G401 (cell line): ENCODE measurements at regions not wholly inside any gene's neighbourhood (a gene's known extent, or its start where the extent isn't known, plus 50 kb on each side); places are given as distances from the start of the nearest gene placed in this dataset.

Experiments used
- DNase-seq: peaks from one replicate; pipeline ENCODE4 v3.0.0-alpha.2; 2015; ENCODE audit warnings: low spot score
- in situ Hi-C: cut with HindIII; loops from 2 replicates; pipeline ENCODE4 v1.10.0; 2016; ENCODE audit warnings: low sequenced_read_pairs, mixed read lengths

DNA sequence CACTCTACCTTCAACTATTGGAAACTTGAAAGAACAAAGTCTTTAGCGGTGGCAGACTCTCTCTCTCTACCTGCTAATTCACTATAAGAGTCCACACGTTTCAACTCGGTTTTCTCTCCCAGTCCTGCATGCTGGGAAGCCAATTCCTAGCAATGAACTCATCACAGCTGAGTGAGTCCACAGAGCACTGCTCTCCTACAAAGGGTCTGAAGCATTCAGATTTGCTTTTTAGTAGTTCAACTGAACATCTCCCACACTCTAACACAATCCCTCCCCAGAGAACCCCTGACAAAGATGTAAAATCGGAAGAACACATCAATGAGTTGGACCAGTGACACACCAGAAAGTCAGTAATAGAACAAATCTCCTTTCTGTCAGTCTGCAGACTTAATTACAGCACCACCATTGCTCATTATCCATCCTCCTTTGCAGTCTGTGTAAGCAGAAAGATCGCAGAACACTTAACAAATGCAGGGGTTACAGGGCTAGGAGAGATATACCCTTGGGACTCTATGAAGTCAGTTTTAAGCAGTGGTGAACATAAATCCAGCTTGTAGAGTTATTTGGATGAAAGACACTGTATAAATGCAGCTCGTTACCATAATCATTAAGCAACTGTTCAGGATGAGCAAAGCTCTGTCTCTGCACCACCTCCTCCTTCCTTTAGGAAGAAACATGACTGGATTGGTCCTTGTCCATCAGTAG, 353.4 kb upstream of the GRIA1 start:
- in situ Hi-C loops, result no loop called here

GRCh38 chr5:153147891-153148623, 342.4 kb upstream of the GRIA1 start:
- in situ Hi-C loops, result no loop called here
- DNase-seq, result peak; percentile 27

More for the DNA sequence above, 353.4 kb upstream of the GRIA1 start:
- no peak for DNase-seq

- DNase-seq, result no peak
- in situ Hi-C loops, result no loop called here
Observed at GRCh38 chr5:153148624-153148976, 341.9 kb upstream of the GRIA1 start.

DNA sequence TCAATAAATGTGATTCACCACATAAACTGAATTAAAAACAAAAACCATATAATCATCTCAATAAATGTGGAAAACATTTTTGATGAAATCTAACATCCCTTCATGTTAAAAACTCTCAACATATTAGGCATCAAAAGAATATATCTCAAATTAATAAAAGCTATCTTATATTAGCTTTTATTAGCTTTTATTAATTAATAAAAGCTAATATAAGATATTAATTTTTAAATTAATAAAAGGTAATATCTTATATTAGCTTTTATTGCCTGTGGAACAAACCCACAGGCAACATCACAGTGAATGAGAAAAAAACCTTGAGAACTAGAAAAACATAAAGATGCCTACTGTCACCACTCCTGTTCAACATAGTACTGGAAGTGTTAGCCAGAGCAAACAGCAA, 338.9 kb upstream of the GRIA1 start:
- no peak for DNase-seq
- in situ Hi-C loops, result no loop called here

DNA sequence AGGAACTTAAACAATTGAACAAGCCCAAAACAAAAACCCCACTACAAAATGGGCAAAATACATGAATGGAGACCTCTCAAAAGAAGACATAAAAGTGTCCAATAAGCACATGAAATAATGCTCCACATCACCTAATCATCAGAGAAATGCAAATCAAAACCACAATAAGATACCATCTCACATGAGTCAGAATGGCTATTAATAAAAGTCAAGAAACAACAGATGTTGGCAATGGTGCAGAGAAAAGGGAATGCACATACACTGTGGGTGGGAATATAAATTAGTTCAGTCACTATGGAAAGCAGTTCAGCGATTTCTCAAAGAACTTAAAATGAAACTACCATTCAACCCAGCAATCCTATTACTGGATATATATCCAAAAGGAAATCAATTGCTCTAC, 337.4 kb upstream of the GRIA1 start:
- DNase-seq, result no peak
- in situ Hi-C loops, result no loop called here

DNA sequence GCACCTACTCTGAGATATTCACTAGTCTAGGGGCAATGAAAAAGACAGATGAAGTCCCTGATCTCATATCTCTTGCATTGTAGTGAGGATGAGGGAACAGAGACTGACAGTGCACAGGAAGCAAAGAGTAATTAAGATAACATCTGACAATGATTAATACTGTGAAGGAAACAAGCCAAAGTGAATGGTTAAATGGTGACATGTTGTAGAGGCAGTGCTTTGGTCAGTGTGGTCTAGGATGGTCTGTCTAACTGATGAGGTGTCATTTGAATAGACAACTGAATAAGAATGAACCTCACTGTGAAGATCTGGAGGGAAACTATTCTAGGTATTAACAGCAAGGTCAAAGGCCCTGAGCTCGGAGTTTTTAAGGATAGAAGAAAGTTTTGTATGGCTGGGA, 333.3 kb upstream of the GRIA1 start:
- in situ Hi-C loops, result no loop called here
- DNase-seq, result no peak

DNA sequence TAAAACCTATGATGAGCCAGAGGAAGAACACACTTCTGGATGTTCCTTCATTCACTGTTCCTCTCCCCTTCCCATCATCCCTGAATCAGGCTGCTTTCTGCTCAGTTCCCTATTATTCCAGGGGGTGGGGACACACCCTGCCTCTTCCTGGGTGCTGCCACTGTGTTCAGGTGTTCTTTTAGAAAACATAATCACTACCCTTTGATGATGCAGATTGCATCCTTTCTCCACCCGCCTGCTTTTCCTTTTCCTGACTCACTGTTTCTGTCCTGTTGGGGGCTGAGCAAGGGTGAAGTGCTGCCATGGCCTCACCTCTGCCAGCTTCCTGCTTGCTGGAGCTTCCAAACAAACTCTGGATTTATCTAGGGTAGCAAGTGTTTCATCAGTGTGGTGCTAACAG, 331.9 kb upstream of the GRIA1 start:
- in situ Hi-C loops, result no loop called here
- no peak for DNase-seq

- in situ Hi-C loops, result no loop called here
- DNase-seq, result no peak
Observed at GRCh38 chr5:153159616-153160015, 330.9 kb upstream of the GRIA1 start.

GRCh38 chr5:153168241-153168640, 322.2 kb upstream of the GRIA1 start:
- DNase-seq, result no peak
- in situ Hi-C loops, result no loop called here

GRCh38 chr5:153187503-153187902, 303.0 kb upstream of the GRIA1 start:
- no peak for DNase-seq
- in situ Hi-C loops, result no loop called here

DNA sequence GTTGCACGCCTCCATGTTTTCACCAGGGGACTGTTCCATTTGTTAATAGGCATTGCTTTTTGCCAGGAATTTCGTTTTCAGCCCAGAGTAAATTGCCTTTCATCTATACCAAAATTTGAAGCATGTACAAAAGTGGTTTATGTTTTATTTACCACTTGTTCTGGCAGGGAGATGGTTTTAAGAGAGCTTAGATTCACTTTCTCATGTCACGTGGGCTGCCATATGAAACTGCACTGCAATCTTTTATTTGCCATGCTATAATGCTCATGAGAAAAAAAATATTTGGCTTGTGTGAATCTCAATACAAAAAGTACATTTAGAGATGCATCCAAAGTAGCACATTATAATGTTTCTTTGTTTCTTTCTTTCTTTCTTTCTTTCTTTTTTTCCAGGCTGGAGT, 284.1 kb upstream of the GRIA1 start:
- no peak for DNase-seq
- in situ Hi-C loops, result no loop called here

DNA sequence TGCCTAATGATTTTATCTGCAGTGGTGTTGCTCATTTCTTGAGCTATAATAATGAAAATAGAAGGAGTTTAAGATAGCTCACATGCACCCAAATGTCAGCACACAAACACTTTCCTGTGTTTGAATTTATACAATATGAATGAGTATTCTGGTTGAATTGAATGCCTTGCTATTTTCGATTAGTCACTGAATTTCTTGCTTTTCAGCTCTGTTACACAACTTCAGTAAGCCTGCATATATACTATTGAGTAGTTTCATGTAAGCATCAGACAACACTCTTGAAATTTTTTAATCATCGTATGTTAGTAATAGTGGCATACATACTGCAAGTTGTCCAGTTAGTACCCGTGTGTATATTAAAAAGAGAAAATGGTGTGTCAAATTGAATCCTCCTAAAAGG, 281.5 kb upstream of the GRIA1 start:
- DNase-seq, result no peak
- in situ Hi-C loops, result no loop called here

DNA sequence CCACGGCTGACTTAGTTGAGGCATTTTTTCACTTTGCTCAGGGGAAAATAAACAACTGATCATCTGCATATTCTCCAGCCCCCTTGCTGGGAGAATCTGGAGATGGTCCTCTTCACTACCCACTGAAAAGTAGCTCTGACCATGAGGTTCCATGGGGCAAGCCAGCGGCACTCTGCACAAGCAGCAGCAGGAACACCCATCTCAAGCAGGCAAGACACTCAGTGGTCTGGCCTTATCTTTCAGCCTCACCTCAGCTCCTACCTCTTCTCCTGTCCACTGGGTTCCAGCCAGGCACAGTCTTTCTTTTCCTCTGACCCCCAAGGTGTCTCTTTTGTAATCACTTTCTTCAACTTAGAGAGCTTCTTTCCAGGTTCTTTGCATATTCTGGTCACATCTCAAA, 280.8 kb upstream of the GRIA1 start:
- no peak for DNase-seq
- in situ Hi-C loops, result no loop called here

DNA sequence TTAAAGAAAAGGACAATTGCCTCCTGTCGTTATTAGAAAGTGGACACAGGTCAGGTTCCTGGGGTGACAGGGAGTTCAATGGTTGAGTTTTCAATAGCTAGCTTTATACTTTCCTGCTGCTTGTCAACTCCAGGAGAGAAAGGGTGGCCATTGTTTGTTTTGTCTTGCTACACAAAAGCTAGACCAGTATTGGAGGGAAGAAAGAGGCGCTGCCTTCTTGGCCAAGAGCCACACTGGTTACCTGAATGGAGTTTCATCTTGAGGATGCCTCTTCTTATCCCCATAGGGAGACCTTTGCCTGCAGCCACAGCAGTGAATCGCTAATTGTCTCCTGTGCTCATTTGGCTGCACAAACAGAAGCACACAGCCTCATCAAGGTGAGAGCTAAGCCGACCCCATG, 279.4 kb upstream of the GRIA1 start:
- in situ Hi-C loops, result no loop called here
- no peak for DNase-seq

DNA sequence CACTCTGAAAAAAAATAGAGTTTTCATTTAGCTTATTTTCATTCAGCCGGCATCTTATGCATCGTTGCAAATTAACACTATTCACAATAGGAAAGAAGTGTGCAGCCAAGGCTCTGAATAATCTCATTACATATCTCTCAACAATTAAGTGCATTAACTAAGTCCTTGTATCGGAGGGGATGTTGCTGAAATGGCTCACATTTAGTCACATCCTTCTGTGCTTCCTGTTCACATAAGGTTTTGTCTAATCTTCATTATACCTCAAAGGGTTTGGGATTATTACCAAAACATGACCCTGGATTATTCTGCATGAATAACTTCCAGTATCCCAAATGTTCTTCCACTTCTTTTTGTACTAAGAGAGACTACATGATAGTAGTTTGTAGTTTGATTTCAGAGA, 278.0 kb upstream of the GRIA1 start:
- DNase-seq, result no peak

DNA sequence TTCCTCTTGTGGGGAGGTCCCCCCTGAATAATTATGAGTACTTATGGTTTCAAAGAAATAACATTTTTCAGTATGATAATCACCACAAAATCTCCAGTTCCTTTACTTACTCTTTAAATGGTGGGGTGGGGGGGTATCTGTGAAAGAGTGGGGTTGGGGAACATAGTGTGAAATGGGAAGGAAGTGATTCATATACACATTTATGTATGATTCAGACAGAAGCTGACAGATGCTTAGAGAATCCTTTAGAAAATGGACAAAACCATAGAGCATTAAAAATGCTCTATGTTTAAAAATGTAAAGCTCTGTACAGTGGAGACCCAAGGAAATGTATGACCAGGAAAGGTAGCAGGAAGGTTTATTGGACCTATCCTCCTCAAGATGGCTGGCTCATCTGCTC, 267.5 kb upstream of the GRIA1 start:
- in situ Hi-C loops, result no loop called here
- no peak for DNase-seq

More for the DNA sequence above, 278.0 kb upstream of the GRIA1 start:
- in situ Hi-C loops, result no loop called here

DNA sequence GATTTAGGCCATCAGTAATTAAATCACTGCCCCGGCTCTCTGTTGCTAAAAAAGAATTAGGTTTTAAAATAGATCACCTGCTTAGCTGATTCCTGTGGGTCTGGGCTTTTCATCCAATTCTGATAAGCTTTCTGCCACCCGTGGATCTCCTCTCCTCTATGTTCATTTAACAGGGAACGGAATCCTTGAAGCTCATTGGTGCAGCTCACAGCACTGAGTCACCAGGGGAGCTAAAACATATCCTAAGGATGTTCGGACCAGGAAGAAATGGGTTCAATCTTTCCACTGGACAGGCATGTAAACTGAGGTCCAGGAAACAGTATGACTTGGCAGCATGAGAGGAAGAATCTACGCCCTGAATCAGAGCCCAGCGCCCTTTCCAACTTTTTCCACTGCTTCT, 267.1 kb upstream of the GRIA1 start:
- in situ Hi-C loops, result no loop called here
- no peak for DNase-seq

DNA sequence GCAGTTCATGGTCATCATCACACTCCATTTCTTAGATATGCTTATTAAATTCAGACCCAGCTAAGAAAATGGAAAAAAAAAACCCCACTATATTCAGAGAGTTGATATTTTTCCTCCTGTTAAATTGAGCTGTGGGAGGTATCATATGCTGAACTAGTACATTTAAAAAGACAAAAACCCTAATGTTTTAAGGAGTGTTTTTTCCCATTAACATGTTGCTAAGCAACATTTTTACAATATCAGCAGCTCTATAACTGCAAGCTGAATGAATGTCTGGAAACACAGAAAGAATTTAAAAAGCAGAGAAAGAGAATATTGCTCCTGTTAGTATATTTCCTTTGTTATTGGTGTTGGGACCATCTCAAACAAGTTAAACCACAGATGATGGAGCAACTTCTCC, 265.8 kb upstream of the GRIA1 start:
- no peak for DNase-seq
- in situ Hi-C loops, result no loop called here

DNA sequence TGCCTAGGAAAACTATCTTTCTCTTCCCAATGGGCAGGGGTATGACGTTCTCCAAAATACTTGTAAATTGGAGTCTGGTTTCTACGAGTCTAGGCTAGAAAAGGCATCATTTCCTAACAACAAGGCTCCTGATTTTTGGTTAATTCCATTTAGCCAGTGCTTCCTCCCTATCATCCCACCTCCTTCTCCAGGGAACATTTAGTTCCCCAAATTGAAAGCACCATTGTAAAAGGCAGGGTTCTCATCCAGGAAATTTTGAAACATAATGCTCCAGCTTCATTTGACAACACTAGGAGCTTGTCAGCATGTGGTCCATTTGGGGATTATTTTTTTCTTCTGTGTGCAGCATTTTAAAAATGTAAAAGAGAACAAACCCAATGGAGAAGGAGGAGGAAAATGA, 256.5 kb upstream of the GRIA1 start:
- in situ Hi-C loops, result no loop called here

DNA sequence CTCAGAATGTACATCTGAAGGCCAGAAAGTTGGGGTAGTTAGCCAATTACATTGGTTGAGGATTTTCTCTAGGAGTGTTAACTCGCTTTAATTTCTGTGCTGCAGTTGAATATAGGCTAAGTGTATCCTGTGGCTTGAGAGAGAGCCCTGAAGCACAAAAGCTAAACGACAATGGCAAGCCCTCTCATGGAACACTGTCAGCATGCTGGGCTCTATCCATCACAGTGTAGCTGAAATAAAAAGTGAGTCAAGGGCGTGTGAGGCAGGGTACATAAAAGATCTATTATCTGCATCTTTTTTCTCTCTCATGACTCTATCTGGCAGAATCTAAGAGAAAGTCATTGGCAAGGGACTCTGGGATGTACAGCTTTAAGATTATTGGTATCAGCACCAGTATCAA, 254.2 kb upstream of the GRIA1 start:
- in situ Hi-C loops, result no loop called here

More for the DNA sequence above, 256.5 kb upstream of the GRIA1 start:
- DNase-seq, result peak; percentile 6

DNA sequence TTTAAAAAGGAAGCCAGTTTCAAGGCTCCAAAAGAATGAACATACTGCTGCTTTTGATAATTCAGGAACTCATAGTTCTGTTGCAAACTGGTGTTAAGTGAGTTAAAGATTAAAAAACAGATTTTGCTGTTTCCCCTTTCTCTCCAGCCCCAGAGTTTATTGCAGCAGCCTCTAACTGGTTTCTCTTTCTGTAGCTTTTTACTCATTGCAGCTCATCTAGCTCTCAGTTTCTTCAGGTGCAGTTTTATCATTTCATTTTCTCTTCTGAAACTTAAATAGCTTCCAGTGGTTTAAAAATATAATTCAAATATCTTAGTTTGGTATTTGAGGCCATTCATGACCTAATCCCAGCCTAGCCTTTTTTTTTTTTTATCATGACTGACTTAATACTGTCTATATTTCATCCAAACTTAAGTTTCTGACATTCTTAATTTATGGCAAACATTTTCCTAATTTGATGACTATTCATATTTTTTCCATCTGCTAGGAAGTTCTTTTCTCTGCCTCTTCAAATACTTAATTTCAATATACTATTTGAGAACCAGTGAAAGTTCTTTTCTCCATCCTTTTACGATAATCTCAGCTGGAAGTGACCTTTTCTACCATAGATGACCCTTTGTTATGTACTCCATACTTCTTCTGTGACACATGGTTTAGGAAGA, 252.7 kb upstream of the GRIA1 start:
- in situ Hi-C loops, result no loop called here
- no peak for DNase-seq

More for the DNA sequence above, 254.2 kb upstream of the GRIA1 start:
- DNase-seq, result no peak
